ENCODE measurements at regions not wholly inside any gene's neighbourhood (a gene's known extent, or its start where the extent isn't known, plus 50 kb on each side); places are given as distances from the start of the nearest gene placed in this dataset.

- Mint-ChIP-seq H3K4me3 (no peak overlapping the region), H3K36me3 (no peaks in the 10 kb centered on the region), H3K9me3 (peaks cover 0 to 8% of the 10 kb centered on the region in 2 donors), H3K27me3 (peaks cover 0 to 3% of the 10 kb centered on the region in 2 donors), H3K27ac (no peak overlapping the region), H3K4me1 (no peaks in the 10 kb centered on the region)
- DNase-seq (no peak), ATAC-seq (replicated peaks) (no peak)
Measured at GRCh38 chr10:29176845-29177832, 111.7 kb upstream of the LYZL1 start.

- peaks cover 2 to 3% of the 10 kb centered on the region in 2 donors for H3K9me3 Mint-ChIP-seq
- no peak overlapping the region for H3K27ac Mint-ChIP-seq
- H3K4me3 Mint-ChIP-seq = no peak overlapping the region
- H3K4me1 Mint-ChIP-seq = no peaks in the 10 kb centered on the region
- DNase-seq (no peak), ATAC-seq (replicated peaks) (no peak)
- H3K36me3 Mint-ChIP-seq = no peaks in the 10 kb centered on the region
- no peaks in the 10 kb centered on the region for H3K27me3 Mint-ChIP-seq
Measured at GRCh38 chr10:29181936-29182335, 106.9 kb upstream of the LYZL1 start.

- H3K36me3 Mint-ChIP-seq = no peaks in the 10 kb centered on the region
- DNase-seq (no peak), ATAC-seq (replicated peaks) (no peak)
- H3K27ac Mint-ChIP-seq = no peak overlapping the region
- no peaks in the 10 kb centered on the region for H3K27me3 Mint-ChIP-seq
- H3K4me1 Mint-ChIP-seq = no peaks in the 10 kb centered on the region
- H3K9me3 Mint-ChIP-seq = peaks cover 2 to 3% of the 10 kb centered on the region in 2 donors
- no peak overlapping the region for H3K4me3 Mint-ChIP-seq
Measured at GRCh38 chr10:29183301-29183945, 105.4 kb upstream of the LYZL1 start.

GRCh38 chr10:29184205-29185000, 104.5 kb upstream of the LYZL1 start:
- no peak for DNase-seq
- ATAC-seq (replicated peaks) = no peak
- H3K4me3 Mint-ChIP-seq = no peak overlapping the region
- peaks cover 2 to 3% of the 10 kb centered on the region in 2 donors for H3K9me3 Mint-ChIP-seq
- H3K27ac Mint-ChIP-seq = no peak overlapping the region
- H3K4me1 Mint-ChIP-seq = no peaks in the 10 kb centered on the region
- H3K27me3 Mint-ChIP-seq = no peaks in the 10 kb centered on the region
- H3K36me3 Mint-ChIP-seq = no peaks in the 10 kb centered on the region

- DNase-seq = no peak
- ATAC-seq (replicated peaks) = no peak
- Mint-ChIP-seq H3K27ac (no peak overlapping the region), H3K4me3 (no peak overlapping the region), H3K27me3 (peaks cover 0 to under 1% of the 10 kb centered on the region in 2 donors), H3K4me1 (no peaks in the 10 kb centered on the region), H3K36me3 (no peaks in the 10 kb centered on the region), H3K9me3 (peaks cover 2 to 3% of the 10 kb centered on the region in 2 donors)
Measured at GRCh38 chr10:29185050-29185449, 103.8 kb upstream of the LYZL1 start.

GRCh38 chr10:29186221-29186620, 102.6 kb upstream of the LYZL1 start:
- Mint-ChIP-seq H3K27me3 (peaks cover 4 to 8% of the 10 kb centered on the region in 2 donors), H3K36me3 (no peaks in the 10 kb centered on the region), H3K9me3 (peaks cover 2 to 6% of the 10 kb centered on the region in 2 donors), H3K4me1 (no peaks in the 10 kb centered on the region), H3K4me3 (no peak overlapping the region), H3K27ac (no peak overlapping the region)
- DNase-seq = no peak
- ATAC-seq (replicated peaks) = no peak

GRCh38 chr10:29189256-29189655, 99.6 kb upstream of the LYZL1 start:
- Mint-ChIP-seq H3K9me3 (peaks cover 0 to 6% of the 10 kb centered on the region in 2 donors), H3K4me3 (no peak overlapping the region), H3K4me1 (no peaks in the 10 kb centered on the region), H3K36me3 (no peaks in the 10 kb centered on the region), H3K27me3 (peaks cover 6 to 9% of the 10 kb centered on the region in 2 donors), H3K27ac (no peak overlapping the region)
- DNase-seq = no peak
- no peak for ATAC-seq (replicated peaks)

GRCh38 chr10:29191674-29192073, 97.2 kb upstream of the LYZL1 start:
- no peak overlapping the region for H3K27ac Mint-ChIP-seq
- DNase-seq (no peak), ATAC-seq (replicated peaks) (no peak)
- no peaks in the 10 kb centered on the region for H3K36me3 Mint-ChIP-seq
- peaks cover 6 to 9% of the 10 kb centered on the region in 2 donors for H3K27me3 Mint-ChIP-seq
- H3K4me3 Mint-ChIP-seq = no peak overlapping the region
- H3K4me1 Mint-ChIP-seq = no peaks in the 10 kb centered on the region
- peaks cover 6 to 11% of the 10 kb centered on the region in 2 donors for H3K9me3 Mint-ChIP-seq

- Mint-ChIP-seq H3K9me3 (peaks cover 6 to 8% of the 10 kb centered on the region in 2 donors), H3K27me3 (peaks cover 5 to 23% of the 10 kb centered on the region in 2 donors), H3K36me3 (no peaks in the 10 kb centered on the region), H3K27ac (no peak overlapping the region), H3K4me3 (no peak overlapping the region), H3K4me1 (no peaks in the 10 kb centered on the region)
- ATAC-seq (replicated peaks) (no peak), DNase-seq (no peak)
Measured at GRCh38 chr10:29199339-29199738, 89.5 kb upstream of the LYZL1 start.

GRCh38 chr10:29199941-29200679, 88.8 kb upstream of the LYZL1 start:
- no peaks in the 10 kb centered on the region for H3K36me3 Mint-ChIP-seq
- peaks cover 2% of the 10 kb centered on the region in 2 donors for H3K9me3 Mint-ChIP-seq
- no peak overlapping the region for H3K27ac Mint-ChIP-seq
- no peak overlapping the region for H3K4me3 Mint-ChIP-seq
- H3K27me3 Mint-ChIP-seq = peaks cover 5 to 23% of the 10 kb centered on the region in 2 donors
- DNase-seq (no peak), ATAC-seq (replicated peaks) (no peak)
- no peaks in the 10 kb centered on the region for H3K4me1 Mint-ChIP-seq

- no peak overlapping the region for H3K27ac Mint-ChIP-seq
- H3K27me3 Mint-ChIP-seq = peaks cover 5 to 23% of the 10 kb centered on the region in 2 donors
- no peak overlapping the region for H3K4me3 Mint-ChIP-seq
- no peaks in the 10 kb centered on the region for H3K9me3 Mint-ChIP-seq
- DNase-seq (no peak), ATAC-seq (replicated peaks) (no peak)
- H3K4me1 Mint-ChIP-seq = no peaks in the 10 kb centered on the region
- H3K36me3 Mint-ChIP-seq = no peaks in the 10 kb centered on the region
Measured at GRCh38 chr10:29202386-29202940, 86.4 kb upstream of the LYZL1 start.

GRCh38 chr10:29203432-29203831, 85.4 kb upstream of the LYZL1 start:
- no peak for DNase-seq
- Mint-ChIP-seq H3K9me3 (no peaks in the 10 kb centered on the region), H3K27ac (no peak overlapping the region), H3K4me3 (no peak overlapping the region), H3K36me3 (no peaks in the 10 kb centered on the region), H3K4me1 (no peaks in the 10 kb centered on the region), H3K27me3 (peaks cover 5 to 23% of the 10 kb centered on the region in 2 donors)
- no peak for ATAC-seq (replicated peaks)

GRCh38 chr10:29204070-29204800, 84.6 kb upstream of the LYZL1 start:
- Mint-ChIP-seq H3K4me1 (no peaks in the 10 kb centered on the region), H3K36me3 (no peaks in the 10 kb centered on the region), H3K9me3 (peaks cover 2 to 3% of the 10 kb centered on the region in 2 donors), H3K4me3 (no peak overlapping the region), H3K27me3 (peaks cover 5 to 23% of the 10 kb centered on the region in 2 donors), H3K27ac (no peak overlapping the region)
- DNase-seq (no peak), ATAC-seq (replicated peaks) (no peak)
